NCI-H1417 (cell line): ENCODE measurements at regions not wholly inside any gene's neighbourhood (a gene's known extent, or its start where the extent isn't known, plus 50 kb on each side); places are given as distances from the start of the nearest gene placed in this dataset.
A peak's percentile ranks its signal among the peaks of the same experiment; 100 is the strongest.

Experiments used
- DNase-seq, 3 experiments: peaks; one replicate each; lab custom pipeline; 2025; lab: John Stamatoyannopoulos, UW

DNA sequence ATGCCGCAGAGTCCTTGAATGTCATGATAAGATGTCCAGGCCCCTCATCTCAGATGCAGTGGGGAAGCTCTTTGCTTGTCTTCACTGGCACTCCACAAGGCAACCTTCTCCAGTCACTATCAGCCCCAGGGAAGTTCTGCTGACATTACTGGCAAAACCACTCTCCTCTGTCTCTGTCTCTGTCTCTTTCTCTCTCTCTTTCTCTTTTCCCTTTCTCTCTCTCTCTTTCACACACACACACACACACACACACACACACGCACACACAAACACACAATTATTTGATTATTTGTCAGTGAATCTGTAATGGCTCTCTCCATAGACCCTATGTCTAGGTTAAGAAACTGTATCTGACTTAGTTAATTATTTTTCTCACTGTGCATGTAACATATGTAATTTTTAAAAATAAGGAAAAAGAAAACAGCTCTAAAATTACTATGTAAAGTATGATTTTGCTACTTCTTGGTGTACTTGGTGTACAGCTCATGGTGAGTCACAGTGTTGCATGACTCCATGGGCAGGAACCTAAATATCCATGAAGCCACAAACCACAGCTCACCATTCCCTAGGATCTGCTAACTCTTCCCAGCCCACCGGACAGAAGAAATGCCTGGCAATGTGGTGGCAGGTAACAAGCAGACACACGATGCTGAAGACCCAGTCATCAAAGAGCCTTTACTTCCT, 594.9 kb upstream of the ID2 start:
- DNase-seq = no peak

DNA sequence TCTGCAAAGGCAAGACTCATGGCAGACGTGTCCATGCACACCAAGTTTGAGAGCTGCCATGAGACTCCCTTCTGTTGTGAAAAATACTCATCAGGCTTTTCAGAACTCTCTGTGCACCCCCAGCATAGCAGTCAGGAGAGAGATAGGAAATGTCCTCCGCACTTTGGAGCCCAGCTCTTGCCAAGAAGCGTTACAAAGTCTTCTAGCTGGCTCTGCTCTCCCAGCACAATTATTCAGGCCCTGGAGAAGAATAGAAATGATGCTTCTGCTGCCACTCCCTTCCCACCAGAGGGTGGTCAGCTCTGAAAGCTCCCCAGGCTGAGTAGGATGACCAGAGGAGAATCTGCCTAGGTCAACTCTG, 594.4 kb upstream of the ID2 start:
- no peak for DNase-seq

DNA sequence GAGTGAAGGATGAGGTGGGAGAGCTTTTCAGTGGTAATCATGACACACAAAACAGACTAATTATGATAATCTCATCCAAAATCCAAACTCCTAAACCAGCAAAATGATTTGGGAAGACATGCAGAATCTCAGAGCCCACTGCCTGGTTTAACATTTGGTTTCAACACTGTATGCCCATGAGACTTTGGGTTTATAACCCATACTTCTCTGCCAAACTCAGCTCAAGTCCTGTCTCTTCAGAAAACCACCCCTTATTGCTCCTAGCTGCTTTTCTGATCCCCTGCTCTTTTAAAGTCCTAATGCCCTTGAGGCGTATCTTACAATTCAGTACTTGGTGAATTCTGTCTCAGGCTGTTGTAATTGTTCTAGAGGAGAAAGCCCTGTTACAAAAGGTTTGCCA, 593.0 kb upstream of the ID2 start:
- DNase-seq = no peak

DNA sequence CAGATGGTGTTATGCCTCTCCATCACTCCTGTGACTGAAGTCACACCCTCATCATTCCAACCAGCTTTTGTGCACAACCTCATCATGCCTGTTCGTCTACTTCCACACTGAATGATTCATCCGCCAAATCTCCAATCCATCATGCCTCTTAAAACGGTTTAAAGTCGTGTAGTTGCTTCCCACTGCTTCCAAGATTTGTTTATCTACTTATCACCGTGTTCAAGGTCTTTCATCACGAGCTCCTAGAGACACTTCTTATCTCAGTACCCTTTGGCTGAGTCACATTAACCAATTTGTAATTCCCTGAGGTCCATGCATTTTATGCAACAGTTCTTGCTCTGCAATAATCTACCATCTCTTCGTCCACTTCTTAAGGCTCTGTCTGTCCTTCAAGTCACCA, 592.3 kb upstream of the ID2 start:
- DNase-seq = no peak

GRCh38 chr2:8090748-8091700, 590.8 kb upstream of the ID2 start:
- DNase-seq = peak in 1 of 3 experiments; percentile 20

DNA sequence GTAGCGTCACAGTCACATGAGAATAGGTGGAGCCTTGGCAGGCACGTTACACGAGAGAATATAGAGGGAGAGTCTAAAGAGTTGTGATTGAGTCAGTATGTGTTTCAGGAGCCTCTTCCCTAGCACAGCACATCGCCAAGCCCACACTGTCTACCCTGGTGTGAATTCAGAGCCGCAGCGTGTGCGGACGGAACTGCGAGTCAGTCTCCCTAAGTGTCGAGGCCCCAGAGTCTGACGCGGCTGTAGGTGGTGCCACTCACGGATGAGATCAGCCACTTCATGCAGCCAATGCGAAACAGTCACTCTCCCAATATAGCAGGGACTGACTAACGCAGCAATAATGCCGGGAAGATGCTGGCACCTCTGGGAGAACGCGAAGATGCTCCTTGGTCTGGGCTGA, 587.3 kb upstream of the ID2 start:
- DNase-seq = no peak

DNA sequence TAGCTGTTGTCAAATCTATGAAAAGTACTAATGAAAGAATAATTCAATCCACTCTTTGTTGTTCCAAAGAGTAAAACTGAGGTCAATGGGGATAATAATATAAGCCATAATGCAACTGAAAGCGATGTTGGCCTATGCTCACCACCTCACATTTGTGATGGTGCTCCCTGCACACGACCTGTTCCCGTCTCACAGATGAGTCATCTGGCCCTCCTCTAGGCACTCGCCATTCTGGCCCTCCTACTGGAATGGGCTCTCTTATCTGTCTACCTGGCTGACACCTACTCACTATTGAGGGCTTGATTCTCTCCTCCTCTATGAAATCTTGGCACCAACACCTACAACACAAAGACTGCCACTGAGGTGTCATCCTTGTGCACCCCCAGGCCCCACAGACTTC, 585.9 kb upstream of the ID2 start:
- no peak for DNase-seq

GRCh38 chr2:8096484-8096883, 585.4 kb upstream of the ID2 start:
- no peak for DNase-seq

DNA sequence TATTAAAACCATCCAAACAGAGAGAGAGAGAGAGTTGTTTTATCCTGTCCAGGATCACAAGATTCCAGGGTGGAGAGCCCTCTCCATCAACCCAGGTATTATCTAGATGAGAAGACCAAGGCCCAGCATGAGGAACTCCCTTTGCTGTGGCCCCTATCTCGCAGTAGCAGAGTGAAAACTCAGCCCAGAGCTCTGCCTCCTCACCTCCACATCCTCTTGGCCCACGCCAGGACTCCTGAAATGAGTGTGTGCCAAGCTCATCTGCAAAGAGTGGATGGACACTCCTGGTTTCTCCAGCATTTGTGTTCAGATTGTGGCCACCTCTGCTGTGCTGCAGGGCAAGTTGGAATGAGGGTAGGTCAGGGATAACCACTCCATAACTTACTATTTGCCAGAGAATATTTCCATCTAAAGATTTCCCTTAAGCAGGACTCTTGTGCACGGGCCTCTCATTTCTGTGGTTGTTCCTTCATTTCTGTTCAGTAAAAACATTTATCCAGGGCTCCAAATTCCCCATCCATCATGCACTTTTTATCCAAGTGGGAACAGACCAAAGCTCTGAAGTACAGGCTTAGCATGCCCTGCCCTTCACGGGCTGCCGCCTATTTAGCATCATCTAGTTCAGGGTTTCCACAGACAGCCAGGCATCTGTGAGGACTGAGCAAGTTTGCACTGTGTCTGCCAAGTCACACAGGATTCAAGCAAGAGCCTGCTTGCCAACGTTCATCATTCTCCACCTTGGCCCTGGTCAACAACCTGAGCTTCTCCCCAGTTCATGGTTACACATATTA, 583.2 kb upstream of the ID2 start:
- DNase-seq = no peak

GRCh38 chr2:8099267-8099582, 582.6 kb upstream of the ID2 start:
- DNase-seq = no peak

DNA sequence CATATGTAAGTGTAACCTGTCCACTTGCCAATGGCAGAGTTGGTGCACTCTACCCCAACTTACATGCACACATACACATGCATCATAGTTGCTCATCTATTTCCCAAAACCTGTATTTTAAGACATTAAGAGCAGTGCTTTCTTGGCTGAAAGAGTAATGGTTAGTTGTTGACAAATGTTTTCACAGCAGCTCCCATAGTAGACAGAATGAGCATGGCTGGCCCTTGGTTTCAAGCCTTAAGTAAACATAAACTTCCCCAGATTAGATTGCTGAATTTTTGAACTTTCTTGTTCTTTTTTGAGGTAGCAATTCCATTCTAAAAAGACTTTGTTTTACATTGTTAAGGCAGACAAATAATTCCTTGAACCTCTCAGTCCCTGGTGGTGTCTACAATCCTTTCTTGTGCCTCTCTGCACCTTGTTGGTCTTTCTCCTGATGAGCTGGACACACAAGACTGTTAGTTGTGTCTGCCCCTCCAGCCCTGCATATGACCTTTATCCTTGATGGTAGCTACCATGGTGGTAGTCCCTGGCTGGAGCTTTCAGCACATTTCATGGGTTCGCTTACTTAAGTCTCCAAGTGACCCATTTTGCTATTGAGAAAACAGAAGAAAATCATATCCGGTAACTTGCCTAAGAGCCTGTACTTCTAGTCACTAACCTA, 580.1 kb upstream of the ID2 start:
- no peak for DNase-seq

- DNase-seq = no peak
Measured at GRCh38 chr2:8102470-8102869, 579.4 kb upstream of the ID2 start.

- peak in 1 of 3 experiments; percentile 49 for DNase-seq
Measured at GRCh38 chr2:8103085-8103708, 578.7 kb upstream of the ID2 start.

DNA sequence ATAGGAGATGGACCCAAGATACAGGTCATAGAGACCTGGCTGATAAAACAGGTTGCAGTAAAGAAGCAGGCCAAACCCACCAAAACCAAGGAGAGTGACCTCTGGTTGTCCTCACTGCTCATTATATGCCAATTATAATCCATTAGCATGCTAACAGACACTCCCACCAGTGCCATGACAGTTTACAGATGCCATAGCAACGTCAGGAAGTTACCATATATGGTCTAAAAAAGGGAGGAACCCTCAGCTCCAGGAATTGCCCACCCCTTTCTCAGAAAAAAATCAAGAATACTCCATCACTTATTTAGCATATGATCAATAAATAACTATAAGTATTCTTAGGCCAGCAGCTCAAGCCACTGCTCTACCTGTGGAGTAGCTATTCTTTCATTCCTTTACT, 574.7 kb upstream of the ID2 start:
- DNase-seq = no peak

- DNase-seq = peak in 1 of 3 experiments; percentile 32
Measured at GRCh38 chr2:8107621-8108378, 574.1 kb upstream of the ID2 start.

- DNase-seq = no peak
Measured at GRCh38 chr2:8110716-8111115, 571.1 kb upstream of the ID2 start.

DNA sequence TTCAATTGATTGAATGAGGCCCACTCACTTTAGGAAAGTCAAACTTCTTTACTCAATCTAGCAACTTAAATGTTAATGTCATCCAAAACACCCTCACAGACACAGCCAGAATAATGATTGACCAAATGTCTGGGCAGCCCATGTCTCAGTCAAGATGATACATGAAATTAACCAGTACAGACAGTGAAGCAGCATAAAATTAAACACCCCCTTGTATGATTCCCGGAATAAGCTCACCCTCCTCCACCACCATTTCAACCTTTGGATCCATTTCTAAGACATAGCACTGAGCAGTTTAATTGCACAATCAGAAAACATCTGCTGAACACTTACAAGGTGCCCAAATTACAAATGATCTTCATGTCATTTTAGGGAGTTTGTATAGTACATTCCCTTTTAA, 570.7 kb upstream of the ID2 start:
- DNase-seq = no peak

GRCh38 chr2:8115456-8115855, 566.4 kb upstream of the ID2 start:
- DNase-seq = no peak

GRCh38 chr2:8115966-8116365, 565.9 kb upstream of the ID2 start:
- DNase-seq = peak in 2 of 3 experiments; percentile 43 to 77

- DNase-seq = no peak
Measured at GRCh38 chr2:8116661-8117060, 565.2 kb upstream of the ID2 start.
